ENCODE measurements at regions not wholly inside any gene's neighbourhood (a gene's known extent, or its start where the extent isn't known, plus 50 kb on each side); places are given as distances from the start of the nearest gene placed in this dataset.
A peak's percentile ranks its signal among the peaks of the same experiment; 100 is the strongest.

- intact Hi-C loops (cut with micrococcal nuclease; ENCODE audit: unreplicated experiment), result no loop called here
- Histone ChIP-seq H3K9me3 (ENCODE audit: insufficient read depth, low read depth) (no peaks in the 10 kb centered on the region), H3K27ac (no peak overlapping the region), H2AFZ (no peak overlapping the region), H3K4me2 (no peak overlapping the region), H3K27me3 (ENCODE audit: insufficient read depth, low read depth) (no peaks in the 10 kb centered on the region), H3F3A (ENCODE audit: insufficient read depth, low read depth) (no peaks in the 10 kb centered on the region), H3K36me3 (ENCODE audit: low read depth) (no peaks in the 10 kb centered on the region), H3K79me2 (ENCODE audit: low read depth) (no peaks in the 10 kb centered on the region), H3K4me1 (replicated peaks; ENCODE audit: insufficient read depth) (no peaks in the 10 kb centered on the region), H3K4me3 (no peak overlapping the region), H3K9me2 (ENCODE audit: insufficient read depth) (no peaks in the 10 kb centered on the region), H4K20me1 (ENCODE audit: insufficient read depth) (no peaks in the 10 kb centered on the region)
- POLR2A ChIA-PET (ENCODE audit: unreplicated experiment), result no interaction called here
- no TSS peak for BruUV-seq (replicated peaks)
- CTCF ChIA-PET, result no interaction called here
- DNase-seq, result no peak
- no peak for TF ChIP-seq CTCF (conservative IDR thresholded peaks at IDR 0.05)
- no peak for TF ChIP-seq EZH2 (IDR thresholded peaks at IDR 0.05; ENCODE audit: low read depth)
Measured at GRCh38 chr4:71222661-71223060, 116.2 kb upstream of the SLC4A4 start.

GRCh38 chr4:71229477-71230270, 109.1 kb upstream of the SLC4A4 start:
- Histone ChIP-seq H3K9me3 (ENCODE audit: insufficient read depth, low read depth) (no peaks in the 10 kb centered on the region), H3F3A (ENCODE audit: insufficient read depth, low read depth) (no peaks in the 10 kb centered on the region), H3K4me1 (replicated peaks; ENCODE audit: insufficient read depth) (no peaks in the 10 kb centered on the region), H3K27ac (no peak overlapping the region), H4K20me1 (ENCODE audit: insufficient read depth) (no peaks in the 10 kb centered on the region), H2AFZ (no peak overlapping the region), H3K27me3 (ENCODE audit: insufficient read depth, low read depth) (no peaks in the 10 kb centered on the region), H3K9me2 (ENCODE audit: insufficient read depth) (no peaks in the 10 kb centered on the region), H3K79me2 (ENCODE audit: low read depth) (no peaks in the 10 kb centered on the region), H3K4me3 (no peak overlapping the region), H3K36me3 (ENCODE audit: low read depth) (no peaks in the 10 kb centered on the region), H3K4me2 (no peak overlapping the region)
- DNase-seq, result peak in 1 of 2 experiments; percentile 3
- POLR2A ChIA-PET (ENCODE audit: unreplicated experiment), result no interaction called here
- peak; percentile 64 for TF ChIP-seq CTCF (conservative IDR thresholded peaks at IDR 0.05)
- no peak for TF ChIP-seq EZH2 (IDR thresholded peaks at IDR 0.05; ENCODE audit: low read depth)
- CTCF ChIA-PET, result interaction anchor here (0.6 to 1.0 kb wide), 4 partner anchors 25 to 576 kb away, joined by 3 to 9 read pairs (median 4); no protein-coding TSS in a partner anchor
- intact Hi-C loops (cut with micrococcal nuclease; ENCODE audit: unreplicated experiment), result loop anchor here (1.0 kb wide), 1 partner anchor 481 kb away; no protein-coding TSS in a partner anchor
- no TSS peak for BruUV-seq (replicated peaks)

GRCh38 chr4:71230271-71231128, 108.3 kb upstream of the SLC4A4 start:
- H3K4me2 ChIP-seq, result no peak overlapping the region
- ChIA-PET CTCF (interaction anchor here (0.7 kb wide), 1 partner anchor 174 kb away, joined by 6 read pairs; no protein-coding TSS in a partner anchor), POLR2A (ENCODE audit: unreplicated experiment) (no interaction called here)
- no peak for DNase-seq
- H3F3A ChIP-seq (ENCODE audit: insufficient read depth, low read depth), result no peaks in the 10 kb centered on the region
- no peaks in the 10 kb centered on the region for H3K9me3 ChIP-seq (ENCODE audit: insufficient read depth, low read depth)
- intact Hi-C loops (cut with micrococcal nuclease; ENCODE audit: unreplicated experiment), result no loop called here
- TF ChIP-seq EZH2 (IDR thresholded peaks at IDR 0.05; ENCODE audit: low read depth), result no peak
- TF ChIP-seq CTCF (conservative IDR thresholded peaks at IDR 0.05), result no peak
- H3K36me3 ChIP-seq (ENCODE audit: low read depth), result no peaks in the 10 kb centered on the region
- H3K79me2 ChIP-seq (ENCODE audit: low read depth), result no peaks in the 10 kb centered on the region
- no peak overlapping the region for H3K27ac ChIP-seq
- BruUV-seq (replicated peaks), result no TSS peak
- H2AFZ ChIP-seq, result no peak overlapping the region
- H3K9me2 ChIP-seq (ENCODE audit: insufficient read depth), result no peaks in the 10 kb centered on the region
- H4K20me1 ChIP-seq (ENCODE audit: insufficient read depth), result no peaks in the 10 kb centered on the region
- no peaks in the 10 kb centered on the region for H3K4me1 ChIP-seq (replicated peaks; ENCODE audit: insufficient read depth)
- no peak overlapping the region for H3K4me3 ChIP-seq
- H3K27me3 ChIP-seq (ENCODE audit: insufficient read depth, low read depth), result no peaks in the 10 kb centered on the region

Data from PC-9 (cell line).